H1 (cell line): ENCODE measurements at regions not wholly inside any gene's neighbourhood (a gene's known extent, or its start where the extent isn't known, plus 50 kb on each side); places are given as distances from the start of the nearest gene placed in this dataset.

ENCODE experiments used
- CTCF ChIA-PET: fragments of 300-600 bp; sonication (Branson Sonifier 250); formaldehyde crosslinking; loops from one replicate; lab custom pipeline; 2021; ENCODE audit not compliant: partially characterized antibody; lab: Charles Lee
- POLR2A ChIA-PET: fragments of 300-600 bp; sonication (Branson Sonifier 250); formaldehyde crosslinking; loops from one replicate; lab custom pipeline; 2021; ENCODE audit warnings: inconsistent platforms; ENCODE audit not compliant: partially characterized antibody; lab: Charles Lee
- DNase-seq, 2 experiments: peaks; one replicate each; pipeline versions ENCODE4 v3.0.0 to v3.0.0-alpha.2; 2010 to 2022; ENCODE audit warnings: low spot score in 2 of 2, low read depth in 1 of 2, mixed read lengths in 1 of 2
- FAIRE-seq: peaks from 2 replicates; lab custom pipeline; 2011; peaks lifted over from hg19 to GRCh38; lab: Jason Lieb, UNC
- H2AFZ ChIP-seq: 2 replicates; pipeline ENCODE4 v1.8.1; 2012; ENCODE audit warnings: low read length, inconsistent platforms
- H2AK5ac ChIP-seq: 2 replicates; pipeline ENCODE4 v1.6.1; 2013; ENCODE audit warnings: low read depth, low read length
- H2BK120ac ChIP-seq: replicated peaks from 2 replicates; pipeline ENCODE3; 2013; ENCODE audit warnings: low read depth, low read length, inconsistent platforms
- H2BK12ac ChIP-seq: 2 replicates; pipeline ENCODE4 v1.6.1; 2013; ENCODE audit warnings: low read depth, low read length
- H2BK15ac ChIP-seq: 2 replicates; pipeline ENCODE4 v1.6.1; 2013; ENCODE audit warnings: low read length
- H2BK20ac ChIP-seq: 2 replicates; pipeline ENCODE4 v1.6.1; 2013; ENCODE audit warnings: low read length
- H2BK5ac ChIP-seq: 2 replicates; pipeline ENCODE4 v1.6.1; 2013; ENCODE audit warnings: low read depth, low read length
- H3K14ac ChIP-seq: 2 replicates; pipeline ENCODE4 v1.6.1; 2013; ENCODE audit warnings: inconsistent platforms; ENCODE audit not compliant: insufficient read length
- H3K18ac ChIP-seq: 2 replicates; pipeline ENCODE4 v1.6.1; 2013; ENCODE audit warnings: low read length; ENCODE audit errors: extremely low read depth
- H3K23ac ChIP-seq: 2 replicates; pipeline ENCODE4 v1.6.1; 2013; ENCODE audit warnings: inconsistent platforms; ENCODE audit not compliant: insufficient read length
- H3K23me2 ChIP-seq: 2 replicates; pipeline ENCODE4 v1.6.1; 2013; ENCODE audit warnings: low read depth, low read length
- H3K27ac ChIP-seq: 2 replicates; pipeline ENCODE4 v1.6.1; 2011; ENCODE audit warnings: low read depth, low read length, inconsistent platforms
- H3K27me3 ChIP-seq, 4 experiments: replicated peaks in 1 of 4; 1 replicate in 1 of 4; 2 replicates in 3 of 4; pipeline versions ENCODE4 v1.6.1 to v1.8.1; 2011 to 2013; ENCODE audit warnings: low read length in 3 of 4, mild to moderate bottlenecking in 3 of 4, inconsistent platforms in 2 of 4, mixed read lengths in 2 of 4, moderate library complexity in 1 of 4; ENCODE audit not compliant: control insufficient read depth in 3 of 4, insufficient read depth in 3 of 4; ENCODE audit errors: extremely low read depth in 1 of 4
- H3K36me3 ChIP-seq, 4 experiments: 2 replicates each; pipeline versions ENCODE4 v1.6.1 to v1.8.1; 2011 to 2013; ENCODE audit warnings: mild to moderate bottlenecking in 4 of 4, low read length in 3 of 4, moderate library complexity in 2 of 4, control low read depth in 1 of 4, inconsistent platforms in 1 of 4; ENCODE audit not compliant: insufficient read depth in 4 of 4, control insufficient read depth in 2 of 4
- H3K4ac ChIP-seq: replicated peaks from 2 replicates; pipeline ENCODE3; 2013; ENCODE audit warnings: low read length, low read depth, mixed read lengths, inconsistent platforms; ENCODE audit not compliant: insufficient read length
- H3K4me1 ChIP-seq, 4 experiments: replicated peaks in 1 of 4; 1 replicate in 1 of 4; 2 replicates in 3 of 4; pipeline versions ENCODE4 v1.6.1 to v1.8.1; 2011 to 2013; ENCODE audit warnings: low read length in 3 of 4, inconsistent platforms in 2 of 4, mixed read lengths in 1 of 4; ENCODE audit not compliant: insufficient read depth in 4 of 4, control insufficient read depth in 3 of 4
- H3K4me2 ChIP-seq, 2 experiments: 2 replicates each; pipeline versions ENCODE4 v1.6.1 to v1.8.1; 2011 to 2013; ENCODE audit warnings: low read depth in 2 of 2, low read length in 2 of 2, control low read depth in 1 of 2, inconsistent platforms in 1 of 2, mild to moderate bottlenecking in 1 of 2; ENCODE audit not compliant: insufficient read depth in 1 of 2
- H3K4me3 ChIP-seq, 4 experiments: fragments of 200-600, 300-600 bp in 1 of 4; sonication (generic), shearing (Covaris generic), sonication (Bioruptor Twin) in 1 of 4; 2 replicates each; pipeline versions ENCODE4 v1.5.1 to v1.8.1; 2011 to 2016; ENCODE audit warnings: low read length in 4 of 4, low read depth in 3 of 4, control low read depth in 2 of 4, inconsistent platforms in 2 of 4, mild to moderate bottlenecking in 2 of 4, mixed read lengths in 1 of 4, moderate library complexity in 1 of 4; ENCODE audit not compliant: insufficient read depth in 2 of 4; ENCODE audit errors: extremely low read depth in 1 of 4
- H3K56ac ChIP-seq: replicated peaks from 2 replicates; pipeline ENCODE3; 2013; ENCODE audit warnings: low read depth, mild to moderate bottlenecking, mixed read lengths, low read length, inconsistent platforms; ENCODE audit not compliant: insufficient read length
- H3K79me1 ChIP-seq: 2 replicates; pipeline ENCODE4 v1.6.1; 2013; ENCODE audit warnings: low read depth, low read length, control low read depth
- H3K79me2 ChIP-seq, 2 experiments: 2 replicates each; pipeline versions ENCODE4 v1.6.1 to v1.8.1; 2012 to 2013; ENCODE audit warnings: low read length in 2 of 2, mild to moderate bottlenecking in 2 of 2, inconsistent platforms in 1 of 2; ENCODE audit not compliant: insufficient read depth in 2 of 2, control insufficient read depth in 1 of 2
- H3K9ac ChIP-seq, 4 experiments: replicated peaks in 1 of 4; 1 replicate in 1 of 4; 2 replicates in 3 of 4; pipeline versions ENCODE4 v1.6.1 to v1.8.1; 2011 to 2013; ENCODE audit warnings: low read depth in 3 of 4, low read length in 3 of 4, control low read depth in 2 of 4, mild to moderate bottlenecking in 2 of 4, moderate library complexity in 2 of 4, inconsistent platforms in 1 of 4; ENCODE audit errors: extremely low read depth in 1 of 4
- H3K9me3 ChIP-seq, 2 experiments: 2 replicates each; pipeline versions ENCODE4 v1.6.1 to v1.8.1; 2012 to 2013; ENCODE audit warnings: mild to moderate bottlenecking in 2 of 2, moderate library complexity in 2 of 2, control low read depth in 1 of 2, inconsistent platforms in 1 of 2, low read depth in 1 of 2, low read length in 1 of 2, mixed read lengths in 1 of 2; ENCODE audit not compliant: insufficient read depth in 2 of 2
- H4K20me1 ChIP-seq, 2 experiments: replicated peaks in 1 of 2; 2 replicates each; pipeline versions ENCODE3 to v1.8.1; 2011 to 2013; ENCODE audit warnings: inconsistent platforms in 2 of 2, low read length in 2 of 2, mild to moderate bottlenecking in 1 of 2; ENCODE audit not compliant: insufficient read depth in 2 of 2, control insufficient read depth in 1 of 2
- H4K5ac ChIP-seq: 2 replicates; pipeline ENCODE4 v1.6.1; 2013; ENCODE audit warnings: low read length, low read depth, mixed read lengths, inconsistent platforms; ENCODE audit not compliant: insufficient read length
- H4K8ac ChIP-seq: 2 replicates; pipeline ENCODE4 v1.8.0; 2013; ENCODE audit warnings: mild to moderate bottlenecking, moderate library complexity, low read length, inconsistent platforms; ENCODE audit not compliant: insufficient read depth; ENCODE audit errors: extremely low read depth
- H4K91ac ChIP-seq: replicated peaks from 2 replicates; pipeline ENCODE3; 2013; ENCODE audit warnings: low read length, mixed read lengths, inconsistent platforms; ENCODE audit not compliant: insufficient read length
- BCL11A ChIP-seq, 2 experiments: IDR thresholded peaks; one replicate each; pipeline ENCODE4 v1.6.1; 2011; ENCODE audit warnings: low read depth in 2 of 2, low read length in 2 of 2, mild to moderate bottlenecking in 2 of 2
- BRCA1 ChIP-seq: IDR thresholded peaks from 2 replicates; pipeline ENCODE4 v1.6.1; 2012; ENCODE audit warnings: low read depth, low read length, improper control_type of control experiment
- CBX5 ChIP-seq: fragments of 300-800, 300-1000 bp; sonication (generic); IDR thresholded peaks from 2 replicates; pipeline ENCODE4 v1.7.1; 2016; ENCODE audit warnings: antibody characterized with exemption, low read length, low read depth
- FOSL1 ChIP-seq: IDR thresholded peaks from 2 replicates; pipeline ENCODE4 v1.6.1; 2011; ENCODE audit warnings: mild to moderate bottlenecking, low read depth, low read length, moderate library complexity; ENCODE audit not compliant: insufficient read depth
- HDAC6 ChIP-seq: IDR thresholded peaks from one replicate; pipeline ENCODE4 v1.7.1; 2012; ENCODE audit warnings: low read depth, mild to moderate bottlenecking, inconsistent platforms, low read length, moderate library complexity
- KDM4A ChIP-seq: IDR thresholded peaks from one replicate; pipeline ENCODE4 v1.7.1; 2012; ENCODE audit warnings: low read depth, mild to moderate bottlenecking, moderate library complexity, low read length, inconsistent platforms; ENCODE audit not compliant: severe bottlenecking
- RAD21 ChIP-seq, 2 experiments: IDR thresholded peaks in 1 of 2; conservative IDR thresholded peaks in 1 of 2; 2 replicates each; pipeline ENCODE4 v1.6.1; 2011; ENCODE audit warnings: low read depth in 2 of 2, low read length in 2 of 2, improper control_type of control experiment in 1 of 2, inconsistent platforms in 1 of 2, mild to moderate bottlenecking in 1 of 2, moderate library complexity in 1 of 2
- RBBP5 ChIP-seq: IDR thresholded peaks from 2 replicates; pipeline ENCODE4 v1.7.1; 2012; ENCODE audit warnings: low read depth, mild to moderate bottlenecking, inconsistent platforms, low read length, moderate library complexity, borderline replicate concordance
- SP1 ChIP-seq: IDR thresholded peaks from 2 replicates; pipeline ENCODE4 v1.6.1; 2011; ENCODE audit warnings: low read depth, low read length
- TCF12 ChIP-seq: IDR thresholded peaks from 2 replicates; pipeline ENCODE4 v1.6.1; 2011; ENCODE audit warnings: low read depth, mild to moderate bottlenecking, low read length
- YY1 ChIP-seq: IDR thresholded peaks from 2 replicates; pipeline ENCODE4 v1.6.1; 2011; ENCODE audit warnings: low read depth, mild to moderate bottlenecking, low read length
- WGBS, 2 experiments: shearing (Covaris generic) in 1 of 2; methylation state at CpG; one replicate each; pipeline versions ENCODE4 v1.1.6 to v1.1.7; 2013 to 2015; ENCODE audit warnings: low lambda C conversion rate in 2 of 2, mixed read lengths in 2 of 2, inconsistent platforms in 1 of 2, low coverage in 1 of 2, missing lambda C conversion rate in 1 of 2; ENCODE audit not compliant: insufficient replicate concordance in 2 of 2, insufficient coverage in 1 of 2, insufficient read length in 1 of 2; ENCODE audit errors: extremely low coverage in 1 of 2, missing lambda C conversion rate in 1 of 2; 5-methylcytosine and 5-hydroxymethylcytosine counted together
- TF ChIP-seq, protein P1 (sequence below), 3 experiments: IDR thresholded peaks; 1 replicate in 2 of 3; 2 replicates in 1 of 3; pipeline versions ENCODE4 v1.5.1 to v1.6.1; 2011; ENCODE audit warnings: low read length in 3 of 3, mild to moderate bottlenecking in 3 of 3, inconsistent platforms in 2 of 3, low read depth in 1 of 3, moderate library complexity in 1 of 3; ENCODE audit not compliant: insufficient read depth in 1 of 3; ENCODE audit errors: control extremely low read depth in 1 of 3

DNA sequence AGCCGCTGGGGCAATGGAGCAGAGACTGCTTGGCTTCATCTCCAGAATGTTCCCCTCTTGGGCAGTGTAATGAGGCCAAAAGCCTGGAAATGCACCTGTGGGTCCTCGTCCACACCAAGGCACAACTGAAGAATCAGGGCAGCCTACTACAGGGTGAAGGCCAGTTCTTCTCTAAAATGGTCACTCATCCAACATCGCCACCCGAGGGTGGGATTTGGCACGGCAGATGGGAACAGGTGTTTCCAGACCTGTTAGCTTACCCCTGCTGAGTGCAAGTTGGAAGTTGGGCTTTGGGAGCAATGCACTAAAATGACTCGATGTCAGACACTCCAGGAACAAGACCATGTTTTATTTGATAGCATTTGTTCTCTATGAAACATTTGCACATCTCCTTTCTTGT, 543.7 kb downstream of the NPHP4 start:
- H2BK15ac ChIP-seq: no peak overlapping the region
- H3K4me2 ChIP-seq: no peak overlapping the region
- H2BK12ac ChIP-seq: no peak overlapping the region
- no peaks in the 10 kb centered on the region for H3K79me1 ChIP-seq
- CTCF ChIA-PET: interaction anchor here (0.6 to 2.9 kb wide), 21 partner anchors 10 to 792 kb away, joined by 3 to 10 read pairs (median 4); no protein-coding TSS in a partner anchor
- DNase-seq (peak in 1 of 2 experiments; percentile 79), FAIRE-seq (peak; percentile 24)
- no peak overlapping the region for H2BK5ac ChIP-seq
- H4K8ac ChIP-seq: no peak overlapping the region
- H3K18ac ChIP-seq: no peak overlapping the region
- no peak overlapping the region for H4K91ac ChIP-seq
- H2AFZ ChIP-seq: no peak overlapping the region
- no peak overlapping the region for H2BK120ac ChIP-seq
- no peak overlapping the region for H4K5ac ChIP-seq
- 89% methylated on average over 6 of the region's 6 CpGs; no CpG with 5 or more reads in 1 of the 2 experiments for WGBS, 2 experiments
- H3K4me3 ChIP-seq: no peak overlapping the region
- no peaks in the 10 kb centered on the region; a peak in 1 of 7 replicates for H3K4me1 ChIP-seq
- no peak overlapping the region for H3K56ac ChIP-seq
- H3K4ac ChIP-seq: no peak overlapping the region
- H4K20me1 ChIP-seq: no peaks in the 10 kb centered on the region
- H3K14ac ChIP-seq: no peak overlapping the region
- H3K9me3 ChIP-seq: no peaks in the 10 kb centered on the region; a peak in 1 of 4 replicates
- no peak overlapping the region for H3K23ac ChIP-seq
- no peak overlapping the region for H3K9ac ChIP-seq
- no peaks in the 10 kb centered on the region for H3K23me2 ChIP-seq
- H3K27me3 ChIP-seq: no peaks in the 10 kb centered on the region
- H2AK5ac ChIP-seq: no peak overlapping the region
- H2BK20ac ChIP-seq: no peak overlapping the region
- no peaks in the 10 kb centered on the region for H3K36me3 ChIP-seq
- H3K79me2 ChIP-seq: no peaks in the 10 kb centered on the region
- POLR2A ChIA-PET: no interaction called here
- H3K27ac ChIP-seq: no peak overlapping the region
- TF ChIP-seq RAD21 (IDR thresholded peaks at IDR 0.05 in 1 of 2, conservative IDR thresholded peaks at IDR 0.05 in 1 of 2; ENCODE audit: low read depth in 2 of 2, low read length in 2 of 2): peak; percentile 82 to 86
- TF ChIP-seq RBBP5: no peak
- no peak for TF ChIP-seq SP1
- TF ChIP-seq, protein P1, sequence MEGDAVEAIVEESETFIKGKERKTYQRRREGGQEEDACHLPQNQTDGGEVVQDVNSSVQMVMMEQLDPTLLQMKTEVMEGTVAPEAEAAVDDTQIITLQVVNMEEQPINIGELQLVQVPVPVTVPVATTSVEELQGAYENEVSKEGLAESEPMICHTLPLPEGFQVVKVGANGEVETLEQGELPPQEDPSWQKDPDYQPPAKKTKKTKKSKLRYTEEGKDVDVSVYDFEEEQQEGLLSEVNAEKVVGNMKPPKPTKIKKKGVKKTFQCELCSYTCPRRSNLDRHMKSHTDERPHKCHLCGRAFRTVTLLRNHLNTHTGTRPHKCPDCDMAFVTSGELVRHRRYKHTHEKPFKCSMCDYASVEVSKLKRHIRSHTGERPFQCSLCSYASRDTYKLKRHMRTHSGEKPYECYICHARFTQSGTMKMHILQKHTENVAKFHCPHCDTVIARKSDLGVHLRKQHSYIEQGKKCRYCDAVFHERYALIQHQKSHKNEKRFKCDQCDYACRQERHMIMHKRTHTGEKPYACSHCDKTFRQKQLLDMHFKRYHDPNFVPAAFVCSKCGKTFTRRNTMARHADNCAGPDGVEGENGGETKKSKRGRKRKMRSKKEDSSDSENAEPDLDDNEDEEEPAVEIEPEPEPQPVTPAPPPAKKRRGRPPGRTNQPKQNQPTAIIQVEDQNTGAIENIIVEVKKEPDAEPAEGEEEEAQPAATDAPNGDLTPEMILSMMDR (IDR thresholded peaks at IDR 0.05; ENCODE audit: control extremely low read depth in 1 of 3, insufficient read depth in 1 of 3, low read depth in 1 of 3, low read length in 3 of 3): peak; percentile 60 to 83 (median 73)
- TF ChIP-seq YY1: 0 out of 2 replicates have a peak, but pooled peaks have one; percentile 6
- TF ChIP-seq BCL11A (IDR thresholded peaks at IDR 0.05; ENCODE audit: low read depth in 2 of 2, low read length in 2 of 2): no peak
- no peak for TF ChIP-seq CBX5
- no peak for TF ChIP-seq BRCA1
- peak; percentile 67; the same call in 1 of the 2 replicates for TF ChIP-seq TCF12
- TF ChIP-seq FOSL1: no peak
- no peak for TF ChIP-seq HDAC6
- no peak for TF ChIP-seq KDM4A
